NT2/D1 (cell line): ENCODE measurements at regions not wholly inside any gene's neighbourhood (a gene's known extent, or its start where the extent isn't known, plus 50 kb on each side); places are given as distances from the start of the nearest gene placed in this dataset.

Experiments used
- SUZ12 ChIP-seq: IDR thresholded peaks from 2 replicates; pipeline ENCODE4 v1.6.1; 2011; ENCODE audit not compliant: insufficient read length, insufficient read depth; ENCODE audit errors: extremely low read depth
- YY1 ChIP-seq: IDR thresholded peaks from 2 replicates; pipeline ENCODE4 v1.6.1; 2011; ENCODE audit not compliant: insufficient read length, insufficient read depth
- ZNF274 ChIP-seq: IDR thresholded peaks from 2 replicates; pipeline ENCODE4 v1.6.1; 2011; ENCODE audit warnings: mild to moderate bottlenecking, low read depth, low read length

DNA sequence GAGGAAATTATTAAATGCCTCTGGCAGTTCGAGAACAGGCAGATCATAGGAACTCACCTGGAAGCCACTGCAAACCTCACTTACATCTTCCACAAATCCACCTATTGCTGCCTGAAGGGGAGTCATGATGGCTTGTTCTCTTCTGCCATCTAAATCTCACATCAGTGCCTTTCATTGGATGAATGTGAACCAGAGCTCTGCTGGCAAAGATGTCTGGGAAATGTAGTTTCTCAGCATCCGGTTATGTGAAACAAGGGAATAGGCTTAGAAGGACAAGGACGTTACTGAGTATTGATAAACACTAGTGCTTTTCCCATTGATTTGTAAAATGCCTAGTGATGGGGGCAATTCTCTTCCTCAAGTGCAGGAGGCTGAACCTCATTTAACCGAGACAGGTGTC, 483.3 kb downstream of the ARHGEF28 start:
- TF ChIP-seq ZNF274 (no peak), YY1 (no peak), SUZ12 (no peak)
